HepG2 (cell line): ENCODE measurements at regions not wholly inside any gene's neighbourhood (a gene's known extent, or its start where the extent isn't known, plus 50 kb on each side); places are given as distances from the start of the nearest gene placed in this dataset.

ENCODE experiments used
- ATAC-seq: fragments of 200-7000 bp; cut with Tn5 transposase; 3 replicates; pipeline ENCODE4 v1.9.1; 2020; ENCODE audit warnings: mild to moderate bottlenecking, moderate library complexity
- BruUV-seq: library from RNA; stranded (reverse); fragments of 400-500 nt; replicated peaks from 2 replicates; lab custom pipeline; 2021; lab: Mats Ljungman, UMichigan
- CTCF ChIA-PET: fragments of 300-600 bp; formaldehyde crosslinking; extraction: SDS; loops from one replicate; lab custom pipeline; 2021; ENCODE audit warnings: low total read pairs, inconsistent platforms, low intra/inter-chr PET ratio; lab: Yijun Ruan, JAX
- POLR2A ChIA-PET: fragments of 350-600 bp; sonication (Branson Sonifier 250); formaldehyde crosslinking; loops from one replicate; lab custom pipeline; 2020; ENCODE audit warnings: antibody characterized with exemption, inconsistent platforms; lab: Yijun Ruan, JAX
- DNase-seq: peaks from one replicate; pipeline ENCODE4 v3.0.0-alpha.2; 2015; ENCODE audit warnings: low spot score
- FAIRE-seq: peaks from 3 replicates; lab custom pipeline; 2011; peaks lifted over from hg19 to GRCh38; lab: Jason Lieb, UNC
- H2AFZ ChIP-seq: one replicate; pipeline ENCODE4 v1.6.1; 2011; ENCODE audit warnings: low read length, inconsistent platforms
- H3K27ac ChIP-seq: fragments of 300-600 bp; 3 replicates; pipeline ENCODE4 v1.8.0; 2011; ENCODE audit warnings: mixed run types, mild to moderate bottlenecking, mixed read lengths, low read length, inconsistent platforms; ENCODE audit not compliant: insufficient read depth; ENCODE audit errors: extremely low read length
- H3K27me3 ChIP-seq, 2 experiments: fragments of 200-600 bp in 1 of 2; 2 replicates in 1 of 2; 3 replicates in 1 of 2; pipeline versions ENCODE4 v1.6.0 to v1.8.0; 2011; ENCODE audit warnings: low read length in 2 of 2, mild to moderate bottlenecking in 2 of 2, moderate library complexity in 2 of 2, inconsistent platforms in 1 of 2; ENCODE audit not compliant: insufficient read depth in 2 of 2, control insufficient read depth in 1 of 2
- H3K36me3 ChIP-seq, 2 experiments: fragments of 200-600 bp in 1 of 2; replicated peaks in 1 of 2; 2 replicates in 1 of 2; 3 replicates in 1 of 2; pipeline versions ENCODE4 v1.5.1 to v1.8.0; 2011; ENCODE audit warnings: low read length in 2 of 2, inconsistent platforms in 1 of 2; ENCODE audit not compliant: insufficient read depth in 2 of 2, control insufficient read depth in 1 of 2
- H3K4me1 ChIP-seq: 2 replicates; pipeline ENCODE4 v1.5.1; 2012; ENCODE audit warnings: low read length, inconsistent platforms; ENCODE audit not compliant: insufficient read depth
- H3K4me2 ChIP-seq: 2 replicates; pipeline ENCODE4 v1.6.0; 2011; ENCODE audit warnings: low read depth, low read length, inconsistent platforms
- H3K4me3 ChIP-seq, 3 experiments: fragments of 200-600 bp in 1 of 3; sonication (generic), shearing (Covaris generic) in 1 of 3; replicated peaks in 1 of 3; 2 replicates each; pipeline ENCODE4 v1.5.1; 2011 to 2016; ENCODE audit warnings: low read length in 3 of 3, inconsistent platforms in 2 of 3, low read depth in 2 of 3, mild to moderate bottlenecking in 2 of 3, control low read depth in 1 of 3, mixed read lengths in 1 of 3; ENCODE audit not compliant: insufficient read depth in 1 of 3
- H3K79me2 ChIP-seq: one replicate; pipeline ENCODE4 v1.6.1; 2011; ENCODE audit warnings: low read length, inconsistent platforms; ENCODE audit not compliant: insufficient read depth
- H3K9ac ChIP-seq: 2 replicates; pipeline ENCODE4 v1.6.0; 2011; ENCODE audit warnings: mild to moderate bottlenecking, low read depth, low read length, inconsistent platforms; ENCODE audit not compliant: insufficient read depth
- H3K9me3 ChIP-seq: 2 replicates; pipeline ENCODE4 v1.5.1; 2012; ENCODE audit warnings: mild to moderate bottlenecking, low read length
- H4K20me1 ChIP-seq: 2 replicates; pipeline ENCODE4 v1.6.0; 2011; ENCODE audit warnings: inconsistent platforms, mild to moderate bottlenecking, low read length, moderate library complexity; ENCODE audit not compliant: insufficient read depth
- ARID5B ChIP-seq: IDR thresholded peaks from 2 replicates; pipeline ENCODE4 v1.4.0; 2020; ENCODE audit warnings: mild to moderate bottlenecking, missing genetic modification reagents
- ATF7-NPFF ChIP-seq: sonication (generic); formaldehyde crosslinking; IDR thresholded peaks from 2 replicates; pipeline ENCODE4 v1.8.1; 2023; ENCODE audit warnings: mild to moderate bottlenecking, low read depth, missing genetic modification reagents, moderate library complexity
- GABPA ChIP-seq, 2 experiments: IDR thresholded peaks; 2 replicates each; pipeline ENCODE4 v1.6.1; 2011 to 2016; ENCODE audit warnings: low read depth in 2 of 2, low read length in 1 of 2, missing biosample characterization in 1 of 2, missing genetic modification characterization in 1 of 2
- GABPB1 ChIP-seq: IDR thresholded peaks from 2 replicates; pipeline ENCODE4 v1.6.1; 2016; ENCODE audit warnings: mild to moderate bottlenecking, missing genetic modification reagents, moderate library complexity, missing compliant biosample characterization
- GATAD1 ChIP-seq: IDR thresholded peaks from 2 replicates; pipeline ENCODE4 v1.6.1; 2016; ENCODE audit warnings: missing genetic modification reagents, missing compliant biosample characterization
- HDAC6 ChIP-seq: fragments of 200-600 bp; sonication (generic); IDR thresholded peaks from 2 replicates; pipeline ENCODE4 v1.7.0; 2017; ENCODE audit warnings: mild to moderate bottlenecking, antibody characterized with exemption, low read length, low read depth
- HIVEP1 ChIP-seq: sonication (generic); formaldehyde crosslinking; IDR thresholded peaks from 2 replicates; pipeline ENCODE4 v1.4.0; 2020; ENCODE audit warnings: mild to moderate bottlenecking, missing genetic modification reagents
- HMGXB3 ChIP-seq: sonication (generic); formaldehyde crosslinking; IDR thresholded peaks from 2 replicates; pipeline ENCODE4 v1.4.0; 2020; ENCODE audit warnings: missing genetic modification reagents, borderline replicate concordance
- POLR2A ChIP-seq, 2 experiments: IDR thresholded peaks; 2 replicates each; pipeline ENCODE4 v1.6.1; 2011; ENCODE audit warnings: low read depth in 2 of 2, low read length in 2 of 2, mild to moderate bottlenecking in 1 of 2, moderate library complexity in 1 of 2; ENCODE audit not compliant: insufficient read depth in 1 of 2
- PPARG ChIP-seq: conservative IDR thresholded peaks from 2 replicates; pipeline ENCODE4 v1.6.1; 2016; ENCODE audit warnings: missing biosample characterization, missing genetic modification reagents
- ZNF326 ChIP-seq: sonication (generic); formaldehyde crosslinking; IDR thresholded peaks from 2 replicates; pipeline ENCODE4 v1.4.0; 2020; ENCODE audit warnings: missing genetic modification reagents, borderline replicate concordance
- ZNF670 ChIP-seq: sonication (generic); formaldehyde crosslinking; IDR thresholded peaks from 2 replicates; pipeline ENCODE4 v1.8.0; 2022; ENCODE audit warnings: mild to moderate bottlenecking, missing genetic modification reagents, borderline replicate concordance
- ZNF83 ChIP-seq: sonication (generic); formaldehyde crosslinking; IDR thresholded peaks from 2 replicates; pipeline ENCODE4 v1.4.0; 2020; ENCODE audit warnings: missing genetic modification reagents, mild to moderate bottlenecking, borderline replicate concordance
- WGBS: methylation state at CpG from one replicate; pipeline ENCODE4 v1.1.6; 2017; ENCODE audit warnings: low lambda C conversion rate; 5-methylcytosine and 5-hydroxymethylcytosine counted together
- in situ Hi-C: cut with HindIII; loops from 2 replicates; pipeline ENCODE4 v1.10.0; 2017; ENCODE audit warnings: low pct_unique_long_range_greater_than_20kb; ENCODE audit not compliant: extremely low pct_ligation_motif_present
- intact Hi-C: fragments of 100-400 bp; cut with micrococcal nuclease; formaldehyde crosslinking; loops from one replicate; pipeline ENCODE4 v1.10.0; 2022; ENCODE audit not compliant: unreplicated experiment
- TF ChIP-seq, protein P1 (sequence below): sonication (generic); formaldehyde crosslinking; IDR thresholded peaks from 2 replicates; pipeline ENCODE4 v1.9.0; 2021; ENCODE audit warnings: missing genetic modification reagents, mild to moderate bottlenecking, borderline replicate concordance

- TF ChIP-seq ATF7-NPFF (CRISPR knock-in tag) = no peak
- no peak for TF ChIP-seq GATAD1 (CRISPR knock-in tag)
- no peak for TF ChIP-seq ZNF326 (CRISPR knock-in tag)
- TF ChIP-seq, all 625 proteins: peak for 0
Measured at GRCh38 chr3:102699104-102699818, 264.4 kb downstream of the ZPLD1 start (continued).

DNA sequence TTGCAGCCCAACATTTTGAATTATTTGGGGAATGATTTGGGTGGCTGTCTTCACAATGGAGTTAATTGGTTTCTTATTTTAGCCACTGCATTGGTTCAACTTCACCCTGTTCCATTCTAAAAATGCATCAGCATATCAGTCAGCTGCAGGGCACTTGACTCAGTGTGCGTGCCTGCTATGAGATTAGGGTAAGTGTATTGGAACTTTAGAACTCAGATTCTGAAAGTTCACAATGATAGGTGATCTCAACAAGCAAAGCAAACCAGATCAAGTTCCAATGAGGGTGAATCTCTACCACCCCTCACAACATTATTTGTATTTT is 265.0 kb downstream of the ZPLD1 start:
- FAIRE-seq (no peak), ATAC-seq (no peak), DNase-seq (no peak)
- TF ChIP-seq HIVEP1 (no peak), GABPB1 (CRISPR knock-in tag) (no peak), ZNF83 (CRISPR knock-in tag) (no peak), ARID5B (CRISPR knock-in tag) (no peak), HDAC6 (no peak), ZNF670 (CRISPR knock-in tag) (no peak), PPARG (no peak), HMGXB3 (CRISPR knock-in tag) (no peak), POLR2A (IDR thresholded peaks at IDR 0.05; ENCODE audit: insufficient read depth in 1 of 2, low read depth in 2 of 2, low read length in 2 of 2) (no peak), GABPA (IDR thresholded peaks at IDR 0.05; ENCODE audit: low read depth, low read length) (no peak), GABPA (CRISPR knock-in tag; IDR thresholded peaks at IDR 0.05; ENCODE audit: low read depth) (no peak)
- TF ChIP-seq, protein P1, sequence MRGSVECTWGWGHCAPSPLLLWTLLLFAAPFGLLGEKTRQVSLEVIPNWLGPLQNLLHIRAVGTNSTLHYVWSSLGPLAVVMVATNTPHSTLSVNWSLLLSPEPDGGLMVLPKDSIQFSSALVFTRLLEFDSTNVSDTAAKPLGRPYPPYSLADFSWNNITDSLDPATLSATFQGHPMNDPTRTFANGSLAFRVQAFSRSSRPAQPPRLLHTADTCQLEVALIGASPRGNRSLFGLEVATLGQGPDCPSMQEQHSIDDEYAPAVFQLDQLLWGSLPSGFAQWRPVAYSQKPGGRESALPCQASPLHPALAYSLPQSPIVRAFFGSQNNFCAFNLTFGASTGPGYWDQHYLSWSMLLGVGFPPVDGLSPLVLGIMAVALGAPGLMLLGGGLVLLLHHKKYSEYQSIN = no peak
- in situ Hi-C loops (no loop called here), intact Hi-C loops (no loop called here)
- Histone ChIP-seq H3K4me1 (no peaks in the 10 kb centered on the region), H4K20me1 (no peaks in the 10 kb centered on the region), H2AFZ (no peak overlapping the region), H3K79me2 (no peaks in the 10 kb centered on the region), H3K4me3 (no peak overlapping the region), H3K36me3 (no peaks in the 10 kb centered on the region), H3K27me3 (no peaks in the 10 kb centered on the region), H3K27ac (no peak overlapping the region), H3K9ac (no peak overlapping the region), H3K4me2 (no peak overlapping the region), H3K9me3 (no peaks in the 10 kb centered on the region)
- 0% methylated on average over 1 of the region's 1 CpG for WGBS
- CTCF ChIA-PET = no interaction called here
- POLR2A ChIA-PET = no interaction called here
- BruUV-seq = no TSS peak
